Activated CD8-positive, alpha-beta T cell treated with anti-CD3 and anti-CD28 coated beads, Interleukin-2, amount 10 ng/mL, durations not matched to agents 7 days and 5 days (primary cell): ENCODE measurements at regions not wholly inside any gene's neighbourhood (a gene's known extent, or its start where the extent isn't known, plus 50 kb on each side); places are given as distances from the start of the nearest gene placed in this dataset.
"Not testable (repeated sequence)": the region's sequence is repeated elsewhere in the genome, so short reads cannot be mapped to it uniquely, and the experiment has no call there.

ENCODE experiments used
- ATAC-seq: fragments of 150-1000 bp; cut with Tn5 transposase; one replicate; pipeline ENCODE4 v1.10.0; 2021; ENCODE audit warnings: moderate library complexity
- CTCF ChIA-PET: fragments of 350-600 bp; sonication (Branson Sonifier 250); formaldehyde crosslinking; loops from one replicate; lab custom pipeline; 2021; ENCODE audit warnings: antibody characterized with exemption; lab: Charles Lee
- POLR2A ChIA-PET: fragments of 350-600 bp; sonication (Branson Sonifier 250); formaldehyde crosslinking; loops from one replicate; lab custom pipeline; 2021; ENCODE audit warnings: antibody characterized with exemption; lab: Charles Lee
- DNase-seq: peaks from one replicate; pipeline ENCODE4 v3.0.0-alpha.2; 2020
- H3K27ac Mint-ChIP-seq: one replicate; pipeline ENCODE4 v1.8.0; 2021; ENCODE audit warnings: mild to moderate bottlenecking, mixed read lengths
- H3K27me3 Mint-ChIP-seq: one replicate; pipeline ENCODE4 v1.8.0; 2021; ENCODE audit warnings: low read depth, mixed read lengths
- H3K36me3 Mint-ChIP-seq: one replicate; pipeline ENCODE4 v1.8.0; 2021; ENCODE audit warnings: low read depth, mixed read lengths
- H3K4me1 Mint-ChIP-seq: one replicate; pipeline ENCODE4 v1.8.0; 2021; ENCODE audit warnings: low read depth, mixed read lengths
- H3K4me3 Mint-ChIP-seq: one replicate; pipeline ENCODE4 v1.8.0; 2021; ENCODE audit warnings: mild to moderate bottlenecking, mixed read lengths
- H3K9me3 Mint-ChIP-seq: one replicate; pipeline ENCODE4 v1.8.0; 2022; ENCODE audit warnings: mixed read lengths; ENCODE audit not compliant: insufficient read depth

GRCh38 chr9:65400886-65401285, 115.9 kb upstream of the FOXD4L5 start:
- Mint-ChIP-seq H3K27ac (no peak overlapping the region), H3K36me3 (no peaks in the 10 kb centered on the region), H3K9me3 (peaks cover 27% of the 10 kb centered on the region), H3K4me1 (no peaks in the 10 kb centered on the region), H3K27me3 (no peaks in the 10 kb centered on the region), H3K4me3 (no peak overlapping the region)
- ChIA-PET CTCF (no interaction called here), POLR2A (no interaction called here)
- DNase-seq = no peak
- ATAC-seq = no peak

- H3K36me3 Mint-ChIP-seq, POLR2A ChIA-PET, H3K4me1 Mint-ChIP-seq, ATAC-seq, CTCF ChIA-PET, DNase-seq, H3K4me3 Mint-ChIP-seq, H3K27ac Mint-ChIP-seq, H3K27me3 Mint-ChIP-seq: not testable (repeated sequence)
- peaks cover 21% of the 10 kb centered on the region for H3K9me3 Mint-ChIP-seq
Observed at GRCh38 chr9:65397763-65398719, 113.0 kb upstream of the FOXD4L5 start.

- not testable (repeated sequence) for H3K27me3 Mint-ChIP-seq, H3K4me1 Mint-ChIP-seq
Observed at GRCh38 chr9:65397226-65397625, 112.2 kb upstream of the FOXD4L5 start.

GRCh38 chr9:65396601-65397000, 111.6 kb upstream of the FOXD4L5 start:
- H3K27ac Mint-ChIP-seq, POLR2A ChIA-PET, ATAC-seq, H3K27me3 Mint-ChIP-seq, DNase-seq, CTCF ChIA-PET, H3K4me1 Mint-ChIP-seq, H3K36me3 Mint-ChIP-seq, H3K4me3 Mint-ChIP-seq: not testable (repeated sequence)
- H3K9me3 Mint-ChIP-seq = peaks cover 21% of the 10 kb centered on the region

More at GRCh38 chr9:65397226-65397625, 112.2 kb upstream of the FOXD4L5 start:
- peaks cover 21% of the 10 kb centered on the region for H3K9me3 Mint-ChIP-seq
- DNase-seq, POLR2A ChIA-PET, ATAC-seq, H3K36me3 Mint-ChIP-seq, H3K4me3 Mint-ChIP-seq, H3K27ac Mint-ChIP-seq, CTCF ChIA-PET: not testable (repeated sequence)

- H3K9me3 Mint-ChIP-seq = peaks cover 21% of the 10 kb centered on the region
- H3K27me3 Mint-ChIP-seq, CTCF ChIA-PET: not testable (repeated sequence)
Observed at GRCh38 chr9:65395789-65396188, 110.8 kb upstream of the FOXD4L5 start.

GRCh38 chr9:65395121-65395520, 110.1 kb upstream of the FOXD4L5 start:
- H3K36me3 Mint-ChIP-seq, ATAC-seq, DNase-seq, H3K4me3 Mint-ChIP-seq, H3K27ac Mint-ChIP-seq, CTCF ChIA-PET, H3K4me1 Mint-ChIP-seq, POLR2A ChIA-PET, H3K27me3 Mint-ChIP-seq: not testable (repeated sequence)
- H3K9me3 Mint-ChIP-seq = peaks cover 22% of the 10 kb centered on the region

More at GRCh38 chr9:65395789-65396188, 110.8 kb upstream of the FOXD4L5 start:
- H3K36me3 Mint-ChIP-seq, H3K4me1 Mint-ChIP-seq, H3K27ac Mint-ChIP-seq, DNase-seq, H3K4me3 Mint-ChIP-seq, ATAC-seq, POLR2A ChIA-PET: not testable (repeated sequence)

- H3K4me3 Mint-ChIP-seq, H3K36me3 Mint-ChIP-seq, DNase-seq, H3K27ac Mint-ChIP-seq, POLR2A ChIA-PET, CTCF ChIA-PET, H3K4me1 Mint-ChIP-seq, H3K27me3 Mint-ChIP-seq, ATAC-seq: not testable (repeated sequence)
- peaks cover 13% of the 10 kb centered on the region for H3K9me3 Mint-ChIP-seq
Observed at GRCh38 chr9:65393111-65393810, 108.3 kb upstream of the FOXD4L5 start.

GRCh38 chr9:65392611-65393010, 107.6 kb upstream of the FOXD4L5 start:
- POLR2A ChIA-PET, ATAC-seq, H3K4me1 Mint-ChIP-seq, H3K36me3 Mint-ChIP-seq, H3K27me3 Mint-ChIP-seq, H3K4me3 Mint-ChIP-seq, DNase-seq, H3K27ac Mint-ChIP-seq, CTCF ChIA-PET: not testable (repeated sequence)
- H3K9me3 Mint-ChIP-seq = peaks cover 11% of the 10 kb centered on the region

- H3K27ac Mint-ChIP-seq, H3K27me3 Mint-ChIP-seq, H3K9me3 Mint-ChIP-seq, H3K4me3 Mint-ChIP-seq, POLR2A ChIA-PET, H3K36me3 Mint-ChIP-seq, ATAC-seq, CTCF ChIA-PET, DNase-seq, H3K4me1 Mint-ChIP-seq: not testable (repeated sequence)
Observed at GRCh38 chr9:65389710-65390109, 104.7 kb upstream of the FOXD4L5 start.

- H3K36me3 Mint-ChIP-seq, H3K4me3 Mint-ChIP-seq, H3K27me3 Mint-ChIP-seq, H3K27ac Mint-ChIP-seq, POLR2A ChIA-PET, CTCF ChIA-PET, H3K4me1 Mint-ChIP-seq, DNase-seq, ATAC-seq, H3K9me3 Mint-ChIP-seq: not testable (repeated sequence)
Observed at GRCh38 chr9:65389216-65389615, 104.2 kb upstream of the FOXD4L5 start.

GRCh38 chr9:65386699-65387098, 101.7 kb upstream of the FOXD4L5 start:
- H3K27me3 Mint-ChIP-seq, H3K27ac Mint-ChIP-seq, POLR2A ChIA-PET, CTCF ChIA-PET, H3K4me1 Mint-ChIP-seq, H3K9me3 Mint-ChIP-seq, H3K36me3 Mint-ChIP-seq: not testable (repeated sequence)
- peak overlapping the region; percentile 52 for H3K4me3 Mint-ChIP-seq
- ATAC-seq (peak; percentile 92), DNase-seq (peak; percentile 83)

- POLR2A ChIA-PET, CTCF ChIA-PET, H3K4me3 Mint-ChIP-seq, ATAC-seq, H3K27ac Mint-ChIP-seq, H3K27me3 Mint-ChIP-seq, H3K36me3 Mint-ChIP-seq, H3K4me1 Mint-ChIP-seq, H3K9me3 Mint-ChIP-seq, DNase-seq: not testable (repeated sequence)
Observed at GRCh38 chr9:65386191-65386590, 101.2 kb upstream of the FOXD4L5 start.
